ENCODE measurements at regions not wholly inside any gene's neighbourhood (a gene's known extent, or its start where the extent isn't known, plus 50 kb on each side); places are given as distances from the start of the nearest gene placed in this dataset.

- Histone ChIP-seq H3K4me3 (ENCODE audit: low read depth, low read length) (no peak overlapping the region), H3K36me3 (ENCODE audit: control insufficient read depth, insufficient read depth, low read length) (no peaks in the 10 kb centered on the region), H3K27ac (ENCODE audit: low read depth, low read length) (no peak overlapping the region), H3K27me3 (ENCODE audit: control insufficient read depth, insufficient read depth, low read length) (no peaks in the 10 kb centered on the region), H3K4me1 (ENCODE audit: control insufficient read depth, insufficient read depth, low read length) (no peaks in the 10 kb centered on the region), H3K9me3 (ENCODE audit: control insufficient read depth, insufficient read depth, low read length) (no peaks in the 10 kb centered on the region)
- WGBS (ENCODE audit: insufficient coverage): no CpG with 5 or more reads among the region's 1 CpG
- DNase-seq (ENCODE audit: low read depth in 4 of 6, low spot score in 6 of 6): peak in 1 of 6 donors; percentile 61
Measured at GRCh38 chr11:80082406-80082805, 641.6 kb upstream of the TENM4 start.

- no peaks in the 10 kb centered on the region for H3K9me3 ChIP-seq (ENCODE audit: control insufficient read depth, insufficient read depth, low read length)
- H3K27ac ChIP-seq (ENCODE audit: low read depth, low read length): no peak overlapping the region
- no peaks in the 10 kb centered on the region for H3K27me3 ChIP-seq (ENCODE audit: control insufficient read depth, insufficient read depth, low read length)
- no CpG with 5 or more reads among the region's 4 CpGs for WGBS (ENCODE audit: insufficient coverage)
- DNase-seq (ENCODE audit: low read depth in 4 of 6, low spot score in 6 of 6): no peak
- H3K4me1 ChIP-seq (ENCODE audit: control insufficient read depth, insufficient read depth, low read length): no peaks in the 10 kb centered on the region
- H3K4me3 ChIP-seq (ENCODE audit: low read depth, low read length): no peak overlapping the region
- no peaks in the 10 kb centered on the region for H3K36me3 ChIP-seq (ENCODE audit: control insufficient read depth, insufficient read depth, low read length)
Measured at GRCh38 chr11:80077113-80077512, 636.3 kb upstream of the TENM4 start.

GRCh38 chr11:80074837-80075236 is 634.0 kb upstream of the TENM4 start:
- Histone ChIP-seq H3K36me3 (ENCODE audit: control insufficient read depth, insufficient read depth, low read length) (no peaks in the 10 kb centered on the region), H3K9me3 (ENCODE audit: control insufficient read depth, insufficient read depth, low read length) (no peaks in the 10 kb centered on the region), H3K4me3 (ENCODE audit: low read depth, low read length) (no peak overlapping the region), H3K4me1 (ENCODE audit: control insufficient read depth, insufficient read depth, low read length) (no peaks in the 10 kb centered on the region), H3K27me3 (ENCODE audit: control insufficient read depth, insufficient read depth, low read length) (no peaks in the 10 kb centered on the region), H3K27ac (ENCODE audit: low read depth, low read length) (no peak overlapping the region)
- WGBS (ENCODE audit: insufficient coverage): 69% methylated on average over 4 of the region's 4 CpGs
- DNase-seq (ENCODE audit: low read depth in 4 of 6, low spot score in 6 of 6): peak in 1 of 6 donors; percentile 13

DNA sequence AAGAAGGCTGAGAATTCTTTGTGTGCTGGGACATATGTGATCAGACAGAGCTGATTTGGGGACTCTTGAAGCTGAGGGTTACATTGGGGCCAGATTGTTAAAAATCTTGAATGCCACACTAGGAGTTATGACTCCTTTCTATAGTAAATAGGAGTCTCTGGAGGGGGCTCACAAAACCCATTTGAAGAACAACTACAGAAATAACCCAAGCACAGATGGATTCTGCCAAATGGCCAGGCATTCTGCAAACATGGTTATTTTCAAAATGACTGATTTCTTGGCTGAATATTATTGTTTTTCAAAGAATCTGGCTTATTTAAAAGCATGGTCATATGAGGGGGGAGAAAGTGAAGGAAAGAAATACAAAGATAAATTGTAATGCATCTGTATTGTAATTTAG is 625.5 kb upstream of the TENM4 start:
- Histone ChIP-seq H3K27me3 (ENCODE audit: control insufficient read depth, insufficient read depth, low read length) (no peaks in the 10 kb centered on the region), H3K4me3 (ENCODE audit: low read depth, low read length) (no peak overlapping the region), H3K9me3 (ENCODE audit: control insufficient read depth, insufficient read depth, low read length) (no peaks in the 10 kb centered on the region), H3K36me3 (ENCODE audit: control insufficient read depth, insufficient read depth, low read length) (no peaks in the 10 kb centered on the region), H3K27ac (ENCODE audit: low read depth, low read length) (no peak overlapping the region), H3K4me1 (ENCODE audit: control insufficient read depth, insufficient read depth, low read length) (no peaks in the 10 kb centered on the region)
- peak in 1 of 6 donors; percentile 79 for DNase-seq (ENCODE audit: low read depth in 4 of 6, low spot score in 6 of 6)

DNA sequence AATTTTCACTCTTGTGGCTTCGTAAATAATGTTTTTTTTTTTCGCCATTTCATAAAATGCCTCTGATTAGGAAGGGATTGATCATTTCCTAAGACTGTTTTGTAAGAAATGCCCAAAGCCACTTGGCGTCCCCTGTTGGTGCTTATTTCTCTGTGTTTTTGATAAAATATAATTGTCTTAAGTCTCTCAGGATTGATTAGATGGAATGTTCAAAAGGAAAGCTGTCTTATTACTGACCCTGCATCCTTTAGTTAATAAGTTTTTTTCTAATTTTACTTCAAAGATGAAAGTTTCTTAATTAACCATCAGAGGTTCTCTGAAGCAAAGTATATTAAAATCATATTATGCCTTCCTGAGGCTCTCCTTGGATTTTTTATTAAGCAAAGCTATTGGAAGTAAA is 624.3 kb upstream of the TENM4 start:
- peak in 1 of 6 donors; percentile 73 for DNase-seq (ENCODE audit: low read depth in 4 of 6, low spot score in 6 of 6)
- Histone ChIP-seq H3K9me3 (ENCODE audit: control insufficient read depth, insufficient read depth, low read length) (no peaks in the 10 kb centered on the region), H3K36me3 (ENCODE audit: control insufficient read depth, insufficient read depth, low read length) (no peaks in the 10 kb centered on the region), H3K4me1 (ENCODE audit: control insufficient read depth, insufficient read depth, low read length) (no peaks in the 10 kb centered on the region), H3K27ac (ENCODE audit: low read depth, low read length) (no peak overlapping the region), H3K4me3 (ENCODE audit: low read depth, low read length) (no peak overlapping the region), H3K27me3 (ENCODE audit: control insufficient read depth, insufficient read depth, low read length) (no peaks in the 10 kb centered on the region)
- WGBS (ENCODE audit: insufficient coverage): 80% methylated on average over 1 of the region's 3 CpGs

DNA sequence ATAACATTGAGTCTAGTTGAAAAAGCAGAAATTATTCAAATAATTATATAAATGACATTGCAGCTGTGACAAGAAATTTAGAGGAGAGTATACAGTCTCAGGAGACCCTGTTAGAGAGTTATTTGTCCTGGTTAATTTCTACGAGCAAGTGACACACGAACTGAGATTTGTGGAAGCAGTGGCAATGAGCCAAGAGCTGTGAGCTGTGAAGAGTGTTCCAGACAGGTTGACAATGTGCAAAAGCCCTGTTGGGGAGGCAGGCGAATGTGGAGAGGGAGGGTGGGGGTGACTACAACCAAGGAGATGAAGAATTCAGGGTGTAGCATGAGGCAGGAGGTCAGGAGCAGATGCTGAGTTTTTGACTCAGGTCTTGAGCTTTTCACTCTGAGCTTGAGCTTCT is 620.2 kb upstream of the TENM4 start:
- no peaks in the 10 kb centered on the region for H3K4me1 ChIP-seq (ENCODE audit: control insufficient read depth, insufficient read depth, low read length)
- no peak overlapping the region for H3K27ac ChIP-seq (ENCODE audit: low read depth, low read length)
- H3K36me3 ChIP-seq (ENCODE audit: control insufficient read depth, insufficient read depth, low read length): no peaks in the 10 kb centered on the region
- no peaks in the 10 kb centered on the region for H3K9me3 ChIP-seq (ENCODE audit: control insufficient read depth, insufficient read depth, low read length)
- no peak overlapping the region for H3K4me3 ChIP-seq (ENCODE audit: low read depth, low read length)
- peak in 1 of 6 donors; percentile 21 for DNase-seq (ENCODE audit: low read depth in 4 of 6, low spot score in 6 of 6)
- 26% methylated on average over 3 of the region's 3 CpGs for WGBS (ENCODE audit: insufficient coverage)
- no peaks in the 10 kb centered on the region for H3K27me3 ChIP-seq (ENCODE audit: control insufficient read depth, insufficient read depth, low read length)

DNA sequence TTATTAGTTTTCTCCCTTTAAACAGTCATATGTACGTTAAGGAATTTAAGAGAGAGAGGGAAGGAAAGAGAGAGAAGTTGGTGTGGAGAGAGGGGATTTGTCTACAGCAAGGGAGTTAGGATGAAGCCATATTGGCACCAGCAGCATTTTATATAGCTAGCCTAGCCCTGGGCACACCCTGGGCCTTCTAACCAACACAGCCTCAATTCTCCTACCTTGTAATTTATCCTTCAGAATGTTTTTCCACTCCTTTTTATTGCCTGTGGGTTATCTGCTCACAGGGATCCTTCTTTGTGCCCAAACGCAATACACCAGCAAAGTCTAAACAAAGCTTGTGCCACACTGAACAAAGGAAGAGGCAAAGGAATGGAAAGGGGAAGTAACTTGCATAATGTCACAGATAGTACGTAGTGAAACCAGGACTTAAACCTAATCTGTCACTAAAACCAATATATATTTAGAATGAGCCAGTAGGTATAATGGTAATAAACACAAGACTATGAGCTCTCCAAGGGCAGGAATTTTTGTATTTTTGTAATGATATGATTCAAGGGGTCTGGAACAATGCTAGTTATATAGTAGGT is 613.8 kb upstream of the TENM4 start:
- no peaks in the 10 kb centered on the region for H3K4me1 ChIP-seq (ENCODE audit: control insufficient read depth, insufficient read depth, low read length)
- no CpG with 5 or more reads among the region's 3 CpGs for WGBS (ENCODE audit: insufficient coverage)
- no peak overlapping the region for H3K27ac ChIP-seq (ENCODE audit: low read depth, low read length)
- H3K36me3 ChIP-seq (ENCODE audit: control insufficient read depth, insufficient read depth, low read length): no peaks in the 10 kb centered on the region
- no peak overlapping the region for H3K4me3 ChIP-seq (ENCODE audit: low read depth, low read length)
- H3K9me3 ChIP-seq (ENCODE audit: control insufficient read depth, insufficient read depth, low read length): no peaks in the 10 kb centered on the region
- no peak for DNase-seq (ENCODE audit: low read depth in 4 of 6, low spot score in 6 of 6)
- no peaks in the 10 kb centered on the region for H3K27me3 ChIP-seq (ENCODE audit: control insufficient read depth, insufficient read depth, low read length)

DNA sequence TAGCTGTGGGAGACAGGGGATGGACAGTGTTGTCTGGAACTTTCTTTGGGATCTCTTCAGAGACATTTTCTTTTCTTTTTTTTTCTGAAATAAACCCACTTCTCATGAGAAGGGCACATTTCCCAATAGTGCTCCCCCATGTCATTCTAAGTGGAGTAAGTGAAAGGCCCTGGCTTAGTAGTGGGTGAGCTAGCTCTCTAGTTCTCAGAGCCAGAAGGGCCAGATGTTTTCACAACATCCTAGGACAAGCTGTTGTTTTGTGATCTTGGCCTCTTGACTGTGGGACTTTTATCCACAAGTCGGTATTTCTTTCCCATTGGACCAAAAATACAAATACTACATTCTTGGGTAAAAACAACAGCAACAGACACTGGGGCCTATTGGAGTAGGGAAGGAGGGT is 607.7 kb upstream of the TENM4 start:
- Histone ChIP-seq H3K27ac (ENCODE audit: low read depth, low read length) (no peak overlapping the region), H3K4me3 (ENCODE audit: low read depth, low read length) (no peak overlapping the region), H3K36me3 (ENCODE audit: control insufficient read depth, insufficient read depth, low read length) (no peaks in the 10 kb centered on the region), H3K9me3 (ENCODE audit: control insufficient read depth, insufficient read depth, low read length) (no peaks in the 10 kb centered on the region), H3K27me3 (ENCODE audit: control insufficient read depth, insufficient read depth, low read length) (no peaks in the 10 kb centered on the region), H3K4me1 (ENCODE audit: control insufficient read depth, insufficient read depth, low read length) (no peaks in the 10 kb centered on the region)
- WGBS (ENCODE audit: insufficient coverage): no CpG with 5 or more reads among the region's 1 CpG
- DNase-seq (ENCODE audit: low read depth in 4 of 6, low spot score in 6 of 6): no peak

- no peak for DNase-seq (ENCODE audit: low read depth in 4 of 6, low spot score in 6 of 6)
- H3K27ac ChIP-seq (ENCODE audit: low read depth, low read length): no peak overlapping the region
- H3K27me3 ChIP-seq (ENCODE audit: control insufficient read depth, insufficient read depth, low read length): no peaks in the 10 kb centered on the region
- no peaks in the 10 kb centered on the region for H3K4me1 ChIP-seq (ENCODE audit: control insufficient read depth, insufficient read depth, low read length)
- no peaks in the 10 kb centered on the region for H3K36me3 ChIP-seq (ENCODE audit: control insufficient read depth, insufficient read depth, low read length)
- H3K4me3 ChIP-seq (ENCODE audit: low read depth, low read length): no peak overlapping the region
- H3K9me3 ChIP-seq (ENCODE audit: control insufficient read depth, insufficient read depth, low read length): no peaks in the 10 kb centered on the region
- WGBS (ENCODE audit: insufficient coverage): 86% methylated on average over 1 of the region's 7 CpGs
Measured at GRCh38 chr11:80041136-80042000, 600.5 kb upstream of the TENM4 start.

DNA sequence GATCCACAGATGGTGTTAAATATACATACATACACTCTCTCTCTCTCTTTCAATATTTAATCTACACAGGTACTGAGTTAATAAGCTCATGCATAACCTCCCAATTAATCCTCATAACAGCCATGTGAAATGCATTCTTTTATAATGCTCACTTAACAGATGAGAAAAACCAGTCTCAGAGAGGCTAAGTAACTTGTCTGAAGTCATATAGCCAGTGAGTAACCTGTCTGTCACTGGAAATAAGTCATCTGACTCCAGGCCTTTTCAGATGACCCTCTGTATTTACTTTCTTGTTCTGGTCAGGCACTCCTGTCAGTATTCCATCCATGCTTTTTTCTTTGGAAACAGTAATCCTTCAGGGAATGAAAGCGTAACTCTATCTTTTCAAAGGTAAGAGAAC is 594.0 kb upstream of the TENM4 start:
- Histone ChIP-seq H3K4me1 (ENCODE audit: control insufficient read depth, insufficient read depth, low read length) (no peaks in the 10 kb centered on the region), H3K36me3 (ENCODE audit: control insufficient read depth, insufficient read depth, low read length) (no peaks in the 10 kb centered on the region), H3K27me3 (ENCODE audit: control insufficient read depth, insufficient read depth, low read length) (no peaks in the 10 kb centered on the region), H3K4me3 (ENCODE audit: low read depth, low read length) (no peak overlapping the region), H3K27ac (ENCODE audit: low read depth, low read length) (no peak overlapping the region), H3K9me3 (ENCODE audit: control insufficient read depth, insufficient read depth, low read length) (no peaks in the 10 kb centered on the region)
- 100% methylated on average over 1 of the region's 1 CpG for WGBS (ENCODE audit: insufficient coverage)
- no peak for DNase-seq (ENCODE audit: low read depth in 4 of 6, low spot score in 6 of 6)

Measured in spinal cord (tissue), 9 donors.